NK-92 treated with Interleukin-12 subunit alpha and Interleukin-12 subunit beta, amount 100 ng/mL, for 24 hours (cell line): ENCODE measurements at regions not wholly inside any gene's neighbourhood (a gene's known extent, or its start where the extent isn't known, plus 50 kb on each side); places are given as distances from the start of the nearest gene placed in this dataset.

Experiments used
- DNase-seq: peaks from one replicate; lab custom pipeline; 2025; lab: John Stamatoyannopoulos, UW

- no peak for DNase-seq
Observed at GRCh38 chr9:113646946-113647914, 183.7 kb downstream of the RGS3 start.

GRCh38 chr9:113648048-113648447, 184.5 kb downstream of the RGS3 start:
- DNase-seq = no peak

GRCh38 chr9:113648586-113648985, 185.1 kb downstream of the RGS3 start:
- no peak for DNase-seq

- DNase-seq = no peak
Observed at GRCh38 chr9:113649054-113649453, 185.5 kb downstream of the RGS3 start.

- DNase-seq = no peak
Observed at GRCh38 chr9:113649855-113650206, 186.3 kb downstream of the RGS3 start.

- no peak for DNase-seq
Observed at GRCh38 chr9:113650207-113651131, 186.9 kb downstream of the RGS3 start.

- no peak for DNase-seq
Observed at GRCh38 chr9:113651896-113652295, 188.4 kb downstream of the RGS3 start.

- DNase-seq = no peak
Observed at GRCh38 chr9:113652355-113653152, 189.0 kb downstream of the RGS3 start.

- no peak for DNase-seq
Observed at GRCh38 chr9:113653746-113654604, 190.4 kb downstream of the RGS3 start.

- DNase-seq = no peak
Observed at GRCh38 chr9:113654605-113655428, 191.3 kb downstream of the RGS3 start.

- DNase-seq = no peak
Observed at GRCh38 chr9:113656771-113657670, 193.5 kb downstream of the RGS3 start.

GRCh38 chr9:113657765-113658544, 194.4 kb downstream of the RGS3 start:
- peak; percentile 37 for DNase-seq

GRCh38 chr9:113658545-113658895, 195.0 kb downstream of the RGS3 start:
- no peak for DNase-seq

- DNase-seq = no peak
Observed at GRCh38 chr9:113659039-113659438, 195.5 kb downstream of the RGS3 start.

GRCh38 chr9:113659740-113660139, 196.2 kb downstream of the RGS3 start:
- no peak for DNase-seq

- no peak for DNase-seq
Observed at GRCh38 chr9:113660196-113660595, 196.7 kb downstream of the RGS3 start.

GRCh38 chr9:113661074-113661473, 197.5 kb downstream of the RGS3 start:
- DNase-seq = no peak

- no peak for DNase-seq
Observed at GRCh38 chr9:113664181-113664875, 200.8 kb downstream of the RGS3 start.
